GM21825 (cell line): ENCODE measurements at regions not wholly inside any gene's neighbourhood (a gene's known extent, or its start where the extent isn't known, plus 50 kb on each side); places are given as distances from the start of the nearest gene placed in this dataset.

Experiments
- ATAC-seq: cut with Tn5 transposase; IDR thresholded peaks from one replicate; pipeline ENCODE4 v1.9.1; 2021; ENCODE audit warnings: mild to moderate bottlenecking, moderate library complexity; ENCODE audit not compliant: unreplicated experiment

- ATAC-seq = no peak
These were observed 84.2 kb upstream of the SALL3 start for GRCh38 chr18:78895207-78896001.

- no peak for ATAC-seq
These were observed 83.3 kb upstream of the SALL3 start for GRCh38 chr18:78896111-78896905.

DNA sequence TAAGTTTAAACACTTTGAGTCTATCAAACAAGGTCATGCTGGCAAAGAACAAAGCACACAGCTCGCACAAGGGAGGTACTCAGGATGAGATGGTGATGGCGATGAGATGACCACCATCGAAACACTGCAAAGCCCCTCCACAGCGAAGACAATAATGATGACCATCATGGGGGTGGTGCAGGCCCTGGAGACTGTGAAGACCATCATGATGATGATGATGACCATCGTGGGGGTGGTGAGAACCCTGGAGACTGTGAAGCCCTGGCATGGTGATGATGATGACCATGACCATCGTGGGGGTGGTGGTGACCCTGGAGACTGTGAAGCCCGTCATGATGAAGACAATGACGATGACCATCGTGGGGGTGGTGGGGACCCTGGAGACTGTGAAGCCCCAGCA, 81.6 kb upstream of the SALL3 start:
- no peak for ATAC-seq

DNA sequence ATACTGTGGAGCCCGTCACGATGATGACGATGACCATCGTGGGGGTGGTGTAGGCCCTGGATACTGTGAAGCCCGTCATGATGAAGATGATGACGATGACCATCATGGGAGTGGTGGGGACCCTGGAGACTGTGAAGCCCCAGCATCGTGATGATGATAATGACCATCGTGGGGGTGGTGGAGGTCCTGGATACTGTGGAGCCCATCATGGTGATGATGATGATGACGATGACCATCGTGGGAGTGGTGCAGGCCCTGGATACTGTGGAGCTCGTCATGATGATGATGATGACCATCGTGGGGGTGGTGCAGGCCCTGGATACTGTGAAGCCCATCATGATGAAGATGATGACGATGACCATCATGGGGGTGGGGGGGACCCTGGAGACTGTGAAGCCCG, 81.0 kb upstream of the SALL3 start:
- ATAC-seq = no peak

- ATAC-seq = no peak
These were observed 80.4 kb upstream of the SALL3 start for GRCh38 chr18:78899241-78899640.

- ATAC-seq = no peak
These were observed 78.4 kb upstream of the SALL3 start for GRCh38 chr18:78900938-78901909.

DNA sequence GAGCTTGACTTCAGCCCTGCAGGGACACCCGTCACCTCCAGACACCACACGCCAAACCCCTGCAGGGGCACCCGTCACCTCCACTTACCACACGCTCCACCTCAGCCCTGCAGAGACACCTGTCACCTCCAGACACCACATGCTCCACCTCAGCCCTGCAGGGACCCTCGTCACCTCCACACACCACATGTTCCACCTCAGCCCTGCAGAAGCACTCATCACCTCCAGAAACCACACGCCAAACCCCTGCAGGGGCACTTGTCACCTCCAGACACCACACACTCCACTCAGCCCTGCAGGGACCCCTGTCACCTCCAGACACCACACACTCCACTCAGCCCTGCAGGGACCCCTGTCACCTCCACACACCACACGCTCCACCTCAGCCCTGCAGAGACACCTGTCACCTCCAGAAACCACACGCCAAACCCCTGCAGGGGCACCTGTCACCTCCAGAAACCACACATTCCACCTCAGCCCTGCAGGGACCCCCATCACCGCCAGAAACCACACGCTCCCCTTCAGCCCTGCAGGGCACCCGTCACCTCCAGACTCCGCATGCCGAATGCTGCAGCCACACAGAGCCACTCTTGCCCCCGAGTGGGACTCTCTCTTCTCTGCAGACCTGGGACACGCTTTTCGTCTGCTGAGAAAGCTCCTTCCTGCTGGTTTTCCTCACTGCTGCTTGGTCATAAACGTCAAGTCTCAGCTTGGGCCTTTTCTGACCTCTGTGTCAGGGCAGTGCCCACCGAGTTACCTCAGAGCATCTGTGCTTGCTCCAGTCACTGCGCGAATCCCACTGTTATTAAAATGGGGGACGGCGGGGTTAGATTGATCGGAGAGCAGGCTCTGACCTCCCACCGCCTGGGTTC, 77.5 kb upstream of the SALL3 start:
- no peak for ATAC-seq

DNA sequence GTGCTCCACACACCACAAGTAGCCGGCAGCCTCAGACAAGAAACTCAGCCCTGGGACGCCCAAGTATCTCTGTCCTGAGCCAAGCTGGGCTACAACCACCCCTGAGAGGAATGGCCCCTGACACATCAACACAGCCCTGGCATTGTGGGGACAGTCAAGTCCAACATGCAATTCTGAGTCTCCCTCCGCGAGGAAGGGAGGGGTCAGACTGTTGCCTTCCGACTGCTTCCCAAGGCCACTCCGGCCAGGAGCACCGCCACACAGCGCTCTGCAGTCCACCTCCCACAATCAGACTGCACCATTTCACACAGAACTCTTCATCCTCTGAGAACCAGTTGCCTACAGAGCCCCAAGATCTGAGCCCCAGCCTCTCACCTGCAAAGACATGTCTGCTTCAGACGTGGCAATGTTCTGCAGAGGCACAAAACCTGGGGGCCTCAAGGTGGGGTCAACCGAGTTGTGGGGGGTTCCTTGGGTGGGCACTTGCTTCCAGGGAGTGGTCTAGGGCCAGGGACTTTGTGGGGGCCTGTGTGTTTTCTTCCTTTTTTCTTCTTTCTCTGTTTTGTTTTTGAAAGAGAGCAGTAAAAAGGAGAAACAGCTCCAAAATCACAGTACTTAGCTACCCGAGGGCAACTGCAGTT, 76.7 kb upstream of the SALL3 start:
- no peak for ATAC-seq

GRCh38 chr18:78903436-78904178, 76.0 kb upstream of the SALL3 start:
- no peak for ATAC-seq

- no peak for ATAC-seq
These were observed 75.5 kb upstream of the SALL3 start for GRCh38 chr18:78904179-78904531.

DNA sequence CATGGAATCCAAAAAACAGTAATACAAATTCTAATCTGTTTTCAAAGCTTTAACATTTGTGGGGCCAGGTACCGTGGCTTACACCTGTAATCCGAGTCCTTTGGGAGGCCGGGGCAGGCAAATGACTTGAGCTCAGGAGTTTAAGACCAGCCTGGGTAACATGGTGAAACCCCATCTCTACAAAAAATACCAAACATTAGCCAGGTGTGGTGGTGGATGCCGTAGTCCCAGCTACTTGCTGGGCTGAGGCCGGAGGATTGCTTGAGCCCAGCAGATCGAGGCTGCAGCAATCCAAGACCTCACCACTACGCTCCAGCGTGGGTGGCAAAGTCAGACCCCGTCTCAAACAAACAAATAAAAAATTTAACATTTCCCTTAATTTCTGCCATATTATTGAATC, 74.3 kb upstream of the SALL3 start:
- ATAC-seq = no peak

DNA sequence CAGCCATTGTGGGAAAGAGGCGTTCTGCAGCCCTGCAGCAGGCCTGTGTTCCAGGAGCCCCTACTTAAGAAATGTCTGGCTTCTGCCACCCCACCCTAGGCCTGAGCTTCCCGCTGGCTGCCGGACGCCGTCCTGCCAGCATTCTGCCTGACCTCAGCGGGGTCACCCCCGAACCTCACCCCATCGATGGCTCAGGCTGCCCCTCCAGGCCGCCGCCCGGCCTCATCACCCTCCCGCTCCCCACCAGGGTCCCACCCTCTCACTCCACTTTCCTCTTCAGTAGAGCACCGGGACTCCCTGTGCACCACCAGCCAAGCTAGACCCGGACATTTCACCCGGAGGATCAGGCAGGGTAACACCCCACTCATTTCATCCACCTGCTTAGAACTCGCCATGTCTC, 73.6 kb upstream of the SALL3 start:
- ATAC-seq = no peak

GRCh38 chr18:78908462-78909260, 71.0 kb upstream of the SALL3 start:
- ATAC-seq = no peak

- no peak for ATAC-seq
These were observed 67.8 kb upstream of the SALL3 start for GRCh38 chr18:78911751-78912283.

GRCh38 chr18:78912336-78912735, 67.3 kb upstream of the SALL3 start:
- no peak for ATAC-seq

DNA sequence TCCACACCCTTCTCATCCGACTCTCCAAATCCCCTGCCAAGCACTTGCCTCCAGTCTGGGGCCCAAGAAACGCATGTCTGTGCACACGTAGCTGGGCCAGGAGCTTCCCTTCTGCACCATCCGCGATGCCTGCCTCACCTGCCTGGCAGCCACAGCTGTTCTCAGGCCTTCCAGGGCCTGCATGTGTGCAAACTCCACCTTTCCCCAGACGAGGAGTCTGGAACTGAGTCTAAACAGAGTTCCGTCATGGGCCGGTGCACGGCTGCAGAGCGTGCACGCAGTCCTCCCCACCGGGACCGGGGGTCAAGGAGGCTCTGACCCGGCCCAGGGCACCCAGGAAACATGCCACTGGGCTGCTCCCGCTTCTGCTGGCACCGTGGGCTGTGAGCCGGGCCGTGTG, 66.8 kb upstream of the SALL3 start:
- no peak for ATAC-seq

DNA sequence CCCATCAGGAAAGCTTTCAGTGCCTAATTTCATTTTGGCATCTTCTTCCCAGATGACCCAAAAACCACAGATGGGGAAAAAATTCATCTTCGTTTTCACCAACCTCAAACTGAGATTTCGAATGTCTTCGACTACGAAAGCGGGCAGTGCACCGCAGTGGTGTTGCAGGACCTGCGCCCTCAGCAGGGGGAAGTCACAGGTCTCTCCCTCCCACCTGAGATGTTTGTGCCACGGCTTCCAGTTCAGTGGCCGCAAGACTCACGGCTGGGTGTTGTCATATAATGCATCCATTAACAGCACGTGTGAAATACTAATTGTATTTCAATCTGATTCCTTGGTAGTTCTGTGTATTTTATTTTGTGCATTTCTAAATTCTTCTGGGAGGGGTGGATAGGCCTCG, 66.2 kb upstream of the SALL3 start:
- ATAC-seq = no peak

DNA sequence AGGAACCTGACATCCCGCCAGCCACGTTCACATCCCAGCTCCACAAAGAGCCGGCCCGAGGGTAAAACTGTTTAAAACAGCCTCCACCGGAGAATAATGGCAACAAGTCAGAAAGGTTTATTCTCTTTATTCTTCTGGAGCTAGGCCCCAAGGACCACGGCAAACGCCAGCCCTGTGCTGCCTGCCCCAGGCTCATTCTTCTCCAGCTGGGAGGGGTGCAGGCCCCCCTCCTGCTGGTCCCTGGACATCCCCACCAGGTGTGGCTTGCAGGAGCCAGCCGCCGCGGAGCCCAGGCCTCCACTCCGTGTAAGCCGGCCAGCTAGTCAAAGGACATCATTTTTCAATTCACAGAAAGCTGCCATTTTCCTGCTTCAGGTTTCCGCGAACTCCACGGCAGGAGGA, 65.8 kb upstream of the SALL3 start:
- no peak for ATAC-seq
